OCI-LY3 (cell line): ENCODE measurements at regions not wholly inside any gene's neighbourhood (a gene's known extent, or its start where the extent isn't known, plus 50 kb on each side); places are given as distances from the start of the nearest gene placed in this dataset.

ENCODE experiments used
- CTCF ChIP-seq: fragments of 200-600, 300-600 bp; sonication (generic); IDR thresholded peaks from 2 replicates; pipeline ENCODE4 v1.5.1; 2014; ENCODE audit warnings: antibody characterized with exemption, low read length, low read depth
- EZH2phosphoT487 ChIP-seq: fragments of 200-600 bp; shearing (Covaris generic); IDR thresholded peaks from 2 replicates; pipeline ENCODE4 v1.6.1; 2018; ENCODE audit warnings: antibody characterized with exemption, mixed run types, low read depth

GRCh38 chrX:10990976-10991375, 120.2 kb upstream of the HCCS start:
- TF ChIP-seq CTCF (no peak), EZH2phosphoT487 (no peak)
